Astrocyte of the cerebellum (primary cell): ENCODE measurements at regions not wholly inside any gene's neighbourhood (a gene's known extent, or its start where the extent isn't known, plus 50 kb on each side); places are given as distances from the start of the nearest gene placed in this dataset.

Experiments
- DNase-seq: peaks from one replicate; pipeline ENCODE4 v3.0.0-alpha.2; 2011; ENCODE audit warnings: low read depth
- H3K4me3 ChIP-seq: 2 replicates; pipeline ENCODE4 v1.5.1; 2011; ENCODE audit warnings: mild to moderate bottlenecking, low read depth, low read length, moderate library complexity
- in situ Hi-C: cut with HindIII; loops from 2 replicates; pipeline ENCODE4 v1.10.0; 2017; ENCODE audit warnings: low sequenced_read_pairs
- TF ChIP-seq, protein P1 (sequence below): IDR thresholded peaks from 2 replicates; pipeline ENCODE4 v1.5.1; 2012; ENCODE audit warnings: low read length, low read depth, moderate library complexity, mild to moderate bottlenecking; ENCODE audit errors: missing control alignments

DNA sequence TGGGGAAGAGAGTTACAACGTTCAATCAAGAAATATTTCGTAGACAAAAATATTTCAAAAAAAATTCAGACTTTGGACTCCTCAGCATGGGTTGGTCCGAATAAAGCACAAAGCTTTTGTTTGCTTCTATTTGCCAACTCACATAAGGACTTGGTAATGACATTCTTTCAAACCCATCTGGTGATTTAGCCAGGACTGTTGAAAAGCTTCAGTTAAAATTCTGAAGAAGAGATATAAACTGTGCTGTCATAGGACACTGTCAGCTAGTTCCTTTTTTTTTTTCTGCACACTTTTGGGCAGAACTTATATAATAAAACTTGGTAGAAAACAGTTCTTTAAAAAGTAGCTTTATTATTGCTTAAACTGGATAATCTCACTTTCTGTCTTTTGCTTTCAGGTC is 660.8 kb upstream of the SGO1 start:
- H3K4me3 ChIP-seq: no peak overlapping the region
- TF ChIP-seq, protein P1, sequence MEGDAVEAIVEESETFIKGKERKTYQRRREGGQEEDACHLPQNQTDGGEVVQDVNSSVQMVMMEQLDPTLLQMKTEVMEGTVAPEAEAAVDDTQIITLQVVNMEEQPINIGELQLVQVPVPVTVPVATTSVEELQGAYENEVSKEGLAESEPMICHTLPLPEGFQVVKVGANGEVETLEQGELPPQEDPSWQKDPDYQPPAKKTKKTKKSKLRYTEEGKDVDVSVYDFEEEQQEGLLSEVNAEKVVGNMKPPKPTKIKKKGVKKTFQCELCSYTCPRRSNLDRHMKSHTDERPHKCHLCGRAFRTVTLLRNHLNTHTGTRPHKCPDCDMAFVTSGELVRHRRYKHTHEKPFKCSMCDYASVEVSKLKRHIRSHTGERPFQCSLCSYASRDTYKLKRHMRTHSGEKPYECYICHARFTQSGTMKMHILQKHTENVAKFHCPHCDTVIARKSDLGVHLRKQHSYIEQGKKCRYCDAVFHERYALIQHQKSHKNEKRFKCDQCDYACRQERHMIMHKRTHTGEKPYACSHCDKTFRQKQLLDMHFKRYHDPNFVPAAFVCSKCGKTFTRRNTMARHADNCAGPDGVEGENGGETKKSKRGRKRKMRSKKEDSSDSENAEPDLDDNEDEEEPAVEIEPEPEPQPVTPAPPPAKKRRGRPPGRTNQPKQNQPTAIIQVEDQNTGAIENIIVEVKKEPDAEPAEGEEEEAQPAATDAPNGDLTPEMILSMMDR: no peak
- in situ Hi-C loops: no loop called here
- DNase-seq: no peak

DNA sequence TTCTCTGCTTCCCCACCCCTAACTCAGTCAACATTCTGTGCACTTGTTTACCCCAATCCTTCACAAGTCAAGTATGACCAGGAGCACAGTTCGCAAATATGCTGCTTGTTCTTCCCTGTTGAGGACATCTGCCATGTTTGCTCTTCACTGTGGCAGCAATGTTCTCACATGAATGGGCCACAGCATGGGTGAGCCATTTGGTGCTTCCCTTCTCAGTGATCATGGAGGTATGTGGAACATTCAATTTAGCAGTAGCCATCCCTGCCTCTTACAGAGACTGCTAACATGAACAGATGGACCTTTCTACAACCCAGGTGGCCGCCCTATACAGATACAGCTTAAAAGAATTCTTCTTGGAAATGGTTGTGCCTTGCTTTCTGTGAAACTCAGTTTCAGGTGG is 660.1 kb upstream of the SGO1 start:
- TF ChIP-seq, protein P1: no peak
- no peak for DNase-seq
- in situ Hi-C loops: no loop called here
- no peak overlapping the region for H3K4me3 ChIP-seq

DNA sequence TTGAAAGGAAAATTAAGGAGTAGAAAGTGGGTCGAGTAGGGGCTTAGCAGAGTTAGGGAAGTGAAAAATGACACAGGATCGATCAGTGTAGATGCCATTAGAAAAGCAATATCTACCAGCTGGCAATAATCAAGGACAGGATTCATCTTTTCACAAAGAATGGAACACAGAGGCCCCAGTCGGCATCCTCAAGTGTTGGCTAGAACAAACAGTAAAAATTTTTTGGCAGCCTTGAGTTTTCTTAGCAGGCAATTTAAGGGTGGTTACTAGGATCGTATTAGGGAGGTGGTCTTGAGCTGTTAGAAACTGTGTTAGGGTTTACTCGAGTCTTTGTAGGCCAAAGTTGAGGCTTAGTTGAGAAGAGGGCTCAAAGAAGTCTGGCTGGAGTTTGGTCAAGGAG is 658.8 kb upstream of the SGO1 start:
- TF ChIP-seq, protein P1: no peak
- no peak overlapping the region for H3K4me3 ChIP-seq
- in situ Hi-C loops: no loop called here
- DNase-seq: no peak

DNA sequence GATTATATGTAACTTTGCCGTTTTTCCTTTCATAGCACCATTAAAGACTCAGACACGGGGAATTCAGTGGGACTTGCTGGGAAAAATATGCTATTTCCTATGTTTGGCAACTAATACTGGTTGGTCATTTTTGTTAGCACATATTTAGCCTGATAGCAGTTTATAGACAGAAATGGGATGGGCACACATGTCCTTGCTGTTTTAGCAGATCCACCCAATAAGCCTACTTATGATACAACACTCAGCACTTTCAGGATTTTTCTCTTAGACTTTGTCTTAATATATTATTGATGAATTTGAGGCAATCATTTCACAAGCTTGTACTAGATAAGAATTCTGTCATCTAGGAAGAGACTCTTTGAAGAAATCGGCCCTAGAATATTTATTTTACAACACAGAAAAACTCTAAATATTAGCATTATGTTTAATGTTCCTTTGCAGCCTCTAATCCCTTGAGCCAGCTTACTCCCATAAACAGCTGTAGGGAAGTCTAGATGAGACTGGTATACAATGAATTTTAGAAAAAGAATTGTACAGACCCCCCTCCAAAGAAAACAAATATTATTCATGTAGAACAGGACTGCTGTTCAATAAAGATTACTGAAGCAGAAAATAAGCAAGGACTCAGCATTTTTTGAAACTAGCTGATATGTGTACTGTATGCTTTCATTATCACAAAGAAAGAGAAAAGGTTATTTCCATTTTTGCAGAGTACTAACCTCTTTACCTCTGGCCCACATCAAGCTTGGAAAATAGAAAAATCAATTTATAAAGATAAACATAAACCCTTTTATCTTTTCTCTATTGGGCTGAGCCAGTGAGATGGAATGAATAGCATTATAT is 656.8 kb upstream of the SGO1 start:
- in situ Hi-C loops: no loop called here

DNA sequence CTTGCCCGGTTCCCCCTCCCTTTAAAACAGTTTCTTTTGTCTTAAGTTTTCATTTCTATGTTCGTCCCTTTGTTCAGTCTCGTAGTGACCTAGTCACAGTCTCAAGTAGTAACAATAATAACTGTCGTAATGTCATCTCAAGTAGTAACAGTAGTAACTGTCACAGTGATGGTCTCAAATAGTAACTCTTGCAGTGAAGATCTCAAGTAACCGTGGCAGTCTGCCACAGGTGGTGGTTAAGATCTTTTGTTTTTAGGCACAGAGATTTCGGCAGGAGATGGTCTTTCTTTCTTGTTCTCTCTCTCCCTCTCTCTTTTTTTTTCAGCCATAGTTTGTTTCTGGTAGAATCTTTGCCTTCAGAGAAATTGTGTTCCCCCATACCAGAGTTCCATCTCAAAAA is 656.0 kb upstream of the SGO1 start:
- TF ChIP-seq, protein P1: no peak
- DNase-seq: no peak
- no peak overlapping the region for H3K4me3 ChIP-seq
- in situ Hi-C loops: no loop called here

More for the DNA sequence above, 656.8 kb upstream of the SGO1 start:
- no peak overlapping the region for H3K4me3 ChIP-seq
- DNase-seq: no peak
- TF ChIP-seq, protein P1: no peak

DNA sequence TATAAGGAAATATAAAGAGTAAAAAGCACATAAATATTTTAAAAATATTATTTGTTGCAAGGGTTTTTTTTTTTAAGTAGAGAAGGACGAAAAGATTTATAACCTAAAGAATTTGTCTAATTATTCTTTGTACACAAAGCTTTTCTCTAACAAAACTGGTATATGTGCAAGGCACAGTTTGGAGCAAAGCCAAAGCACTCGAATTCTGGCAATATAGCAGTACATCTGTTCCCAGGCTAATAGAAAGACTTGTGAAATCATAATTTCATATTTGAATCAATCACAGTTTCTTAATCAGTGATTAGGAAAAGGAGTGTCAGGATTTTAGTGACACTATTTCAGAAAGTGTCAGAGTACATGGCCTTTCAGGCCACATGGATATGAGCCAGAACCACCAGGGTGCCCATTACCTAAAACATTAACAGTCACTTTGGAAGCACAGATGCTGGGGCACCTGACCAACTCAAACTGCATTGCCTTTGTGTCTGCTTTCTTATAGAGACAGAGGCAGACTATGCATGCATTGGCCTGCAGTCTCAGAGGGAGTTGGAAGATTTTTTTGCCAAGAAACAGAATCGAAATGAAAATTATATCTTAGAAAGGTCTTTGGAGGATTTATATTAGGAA is 651.8 kb upstream of the SGO1 start:
- no peak for DNase-seq
- TF ChIP-seq, protein P1: no peak
- no peak overlapping the region for H3K4me3 ChIP-seq
- in situ Hi-C loops: no loop called here
